ENCODE measurements at regions not wholly inside any gene's neighbourhood (a gene's known extent, or its start where the extent isn't known, plus 50 kb on each side); places are given as distances from the start of the nearest gene placed in this dataset.

GRCh38 chr5:85647349-85648127, 970.2 kb upstream of the COX7C start:
- TF ChIP-seq MAX (IDR thresholded peaks at IDR 0.05) (no peak), CREB1 (IDR thresholded peaks at IDR 0.05; ENCODE audit: low read depth) (no peak), FOXM1 (IDR thresholded peaks at IDR 0.05; ENCODE audit: borderline replicate concordance, low read depth) (no peak), RAD21 (IDR thresholded peaks at IDR 0.05; ENCODE audit: low read depth) (no peak), ZBTB7A (IDR thresholded peaks at IDR 0.05; ENCODE audit: low read depth) (no peak), USF1 (IDR thresholded peaks at IDR 0.05) (no peak), YY1 (IDR thresholded peaks at IDR 0.05; ENCODE audit: low read depth) (no peak), TAF1 (IDR thresholded peaks at IDR 0.05; ENCODE audit: low read depth) (no peak), TEAD4 (IDR thresholded peaks at IDR 0.05) (no peak), REST (IDR thresholded peaks at IDR 0.05; ENCODE audit: low read depth) (no peak), EP300 (IDR thresholded peaks at IDR 0.05; ENCODE audit: borderline replicate concordance) (no peak), CEBPB (IDR thresholded peaks at IDR 0.05) (no peak), EGR1 (IDR thresholded peaks at IDR 0.05) (no peak)
